ENCODE measurements at regions not wholly inside any gene's neighbourhood (a gene's known extent, or its start where the extent isn't known, plus 50 kb on each side); places are given as distances from the start of the nearest gene placed in this dataset.

GRCh38 chr2:20140321-20141055 is 84.4 kb downstream of the SDC1 start:
- Histone ChIP-seq H3K4me1 (ENCODE audit: low read length) (peaks cover 10% of the 10 kb centered on the region), H4K20me1 (ENCODE audit: insufficient read depth, low read length) (no peaks in the 10 kb centered on the region), H3K9me3 (replicated peaks; ENCODE audit: insufficient read depth, low read length) (no peaks in the 10 kb centered on the region), H3F3A (ENCODE audit: insufficient read depth, low read length) (no peaks in the 10 kb centered on the region), H3K36me3 (replicated peaks; ENCODE audit: insufficient read depth, low read length) (no peaks in the 10 kb centered on the region), H3K9ac (ENCODE audit: low read length) (no peak overlapping the region), H3K27me3 (replicated peaks; ENCODE audit: insufficient read depth, low read length) (no peaks in the 10 kb centered on the region), H3K9me2 (replicated peaks; ENCODE audit: insufficient read depth, low read length) (no peaks in the 10 kb centered on the region), H3K79me2 (ENCODE audit: low read length) (no peaks in the 10 kb centered on the region), H3K4me2 (ENCODE audit: low read depth, low read length) (no peak overlapping the region), H3K27ac (ENCODE audit: low read length) (no peak overlapping the region), H2AFZ (ENCODE audit: low read length) (no peak overlapping the region), H3K4me3 (ENCODE audit: low read length) (no peak overlapping the region)
- TF ChIP-seq EZH2phosphoT487 (IDR thresholded peaks at IDR 0.05; ENCODE audit: low read length) (no peak), EZH2 (optimal IDR thresholded peaks at IDR 0.05; ENCODE audit: low read depth, low read length) (no peak)
- TF ChIP-seq, protein P1, sequence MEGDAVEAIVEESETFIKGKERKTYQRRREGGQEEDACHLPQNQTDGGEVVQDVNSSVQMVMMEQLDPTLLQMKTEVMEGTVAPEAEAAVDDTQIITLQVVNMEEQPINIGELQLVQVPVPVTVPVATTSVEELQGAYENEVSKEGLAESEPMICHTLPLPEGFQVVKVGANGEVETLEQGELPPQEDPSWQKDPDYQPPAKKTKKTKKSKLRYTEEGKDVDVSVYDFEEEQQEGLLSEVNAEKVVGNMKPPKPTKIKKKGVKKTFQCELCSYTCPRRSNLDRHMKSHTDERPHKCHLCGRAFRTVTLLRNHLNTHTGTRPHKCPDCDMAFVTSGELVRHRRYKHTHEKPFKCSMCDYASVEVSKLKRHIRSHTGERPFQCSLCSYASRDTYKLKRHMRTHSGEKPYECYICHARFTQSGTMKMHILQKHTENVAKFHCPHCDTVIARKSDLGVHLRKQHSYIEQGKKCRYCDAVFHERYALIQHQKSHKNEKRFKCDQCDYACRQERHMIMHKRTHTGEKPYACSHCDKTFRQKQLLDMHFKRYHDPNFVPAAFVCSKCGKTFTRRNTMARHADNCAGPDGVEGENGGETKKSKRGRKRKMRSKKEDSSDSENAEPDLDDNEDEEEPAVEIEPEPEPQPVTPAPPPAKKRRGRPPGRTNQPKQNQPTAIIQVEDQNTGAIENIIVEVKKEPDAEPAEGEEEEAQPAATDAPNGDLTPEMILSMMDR (IDR thresholded peaks at IDR 0.05; ENCODE audit: low read length) = no peak
- DNase-seq = no peak

DNA sequence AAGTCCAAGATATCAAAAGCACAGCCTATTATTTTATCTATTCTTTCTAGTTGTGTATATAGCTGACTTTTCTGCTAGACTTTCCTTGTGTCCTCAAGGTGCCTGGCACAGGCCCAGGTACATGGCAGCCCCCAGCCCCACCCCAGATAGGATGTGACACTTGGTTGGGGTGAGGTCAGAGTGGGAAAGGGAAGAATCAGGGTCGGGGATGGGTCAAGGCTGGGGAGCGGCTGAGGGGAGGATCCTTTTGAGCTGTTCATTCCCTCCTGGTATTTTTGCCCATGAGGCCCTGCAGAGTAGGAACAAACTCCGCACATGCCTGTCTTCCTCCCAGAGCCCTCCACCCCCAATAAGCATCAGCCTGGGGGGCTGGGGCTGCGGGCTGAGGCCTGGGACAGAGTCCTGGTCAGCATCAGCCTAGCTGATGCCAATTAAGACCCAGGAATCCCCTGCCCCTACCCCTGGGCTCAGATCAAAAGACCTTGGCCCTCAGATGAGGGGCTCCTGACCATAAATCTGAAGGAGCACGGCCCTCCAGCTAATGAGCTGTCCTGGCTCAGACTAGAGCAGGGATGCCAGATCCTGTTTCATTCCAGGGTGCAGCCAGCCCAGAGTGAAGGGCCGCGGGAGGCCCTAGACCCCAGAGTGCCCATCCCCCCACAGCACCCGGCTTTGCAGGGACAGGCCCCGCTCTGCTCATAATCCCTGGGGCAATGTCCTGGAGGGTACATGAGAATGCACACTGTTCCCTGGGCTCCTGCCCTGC is 85.3 kb downstream of the SDC1 start:
- Histone ChIP-seq H3K79me2 (ENCODE audit: low read length) (no peaks in the 10 kb centered on the region), H4K20me1 (ENCODE audit: insufficient read depth, low read length) (no peaks in the 10 kb centered on the region), H3K36me3 (replicated peaks; ENCODE audit: insufficient read depth, low read length) (no peaks in the 10 kb centered on the region), H3K27me3 (replicated peaks; ENCODE audit: insufficient read depth, low read length) (no peaks in the 10 kb centered on the region), H3K4me1 (ENCODE audit: low read length) (peaks cover 15% of the 10 kb centered on the region), H3K4me2 (ENCODE audit: low read depth, low read length) (no peak overlapping the region), H3K9me3 (replicated peaks; ENCODE audit: insufficient read depth, low read length) (no peaks in the 10 kb centered on the region), H3K27ac (ENCODE audit: low read length) (no peak overlapping the region), H3K9me2 (replicated peaks; ENCODE audit: insufficient read depth, low read length) (no peaks in the 10 kb centered on the region), H3F3A (ENCODE audit: insufficient read depth, low read length) (no peaks in the 10 kb centered on the region), H2AFZ (ENCODE audit: low read length) (no peak overlapping the region), H3K9ac (ENCODE audit: low read length) (no peak overlapping the region), H3K4me3 (ENCODE audit: low read length) (no peak overlapping the region)
- TF ChIP-seq EZH2 (optimal IDR thresholded peaks at IDR 0.05; ENCODE audit: low read depth, low read length) = no peak
- TF ChIP-seq EZH2phosphoT487 (IDR thresholded peaks at IDR 0.05; ENCODE audit: low read length) = no peak
- TF ChIP-seq, protein P1 (IDR thresholded peaks at IDR 0.05; ENCODE audit: low read length) = no peak
- no peak for DNase-seq

DNA sequence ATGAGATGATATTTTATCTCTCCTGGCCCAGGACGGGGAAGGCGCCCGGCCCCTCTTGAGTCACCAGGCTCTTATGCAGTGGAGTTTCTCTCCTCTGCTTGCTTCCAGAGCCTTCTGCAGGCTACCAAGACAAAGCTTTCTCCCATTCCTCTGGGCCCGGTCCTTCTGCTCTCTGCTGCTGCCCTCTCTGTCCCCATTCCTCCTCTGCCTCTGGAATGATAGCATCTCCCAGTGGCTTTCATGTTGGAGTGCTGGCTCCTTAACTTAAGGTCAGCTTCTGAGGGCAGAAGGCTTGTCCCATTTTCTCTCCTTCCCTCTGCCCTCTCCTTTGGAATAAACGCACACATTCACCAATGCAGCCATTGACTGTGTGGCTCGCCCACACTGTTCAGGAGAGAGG is 86.2 kb downstream of the SDC1 start:
- Histone ChIP-seq H3K4me1 (ENCODE audit: low read length) (peaks cover 15% of the 10 kb centered on the region), H3K36me3 (replicated peaks; ENCODE audit: insufficient read depth, low read length) (no peaks in the 10 kb centered on the region), H3K79me2 (ENCODE audit: low read length) (no peaks in the 10 kb centered on the region), H3K9me3 (replicated peaks; ENCODE audit: insufficient read depth, low read length) (no peaks in the 10 kb centered on the region), H2AFZ (ENCODE audit: low read length) (no peak overlapping the region), H3K4me2 (ENCODE audit: low read depth, low read length) (no peak overlapping the region), H3K9me2 (replicated peaks; ENCODE audit: insufficient read depth, low read length) (no peaks in the 10 kb centered on the region), H4K20me1 (ENCODE audit: insufficient read depth, low read length) (no peaks in the 10 kb centered on the region), H3K27ac (ENCODE audit: low read length) (no peak overlapping the region), H3K9ac (ENCODE audit: low read length) (no peak overlapping the region), H3K4me3 (ENCODE audit: low read length) (no peak overlapping the region), H3F3A (ENCODE audit: insufficient read depth, low read length) (no peaks in the 10 kb centered on the region), H3K27me3 (replicated peaks; ENCODE audit: insufficient read depth, low read length) (no peaks in the 10 kb centered on the region)
- no peak for DNase-seq
- TF ChIP-seq EZH2phosphoT487 (IDR thresholded peaks at IDR 0.05; ENCODE audit: low read length) (no peak), EZH2 (optimal IDR thresholded peaks at IDR 0.05; ENCODE audit: low read depth, low read length) (no peak)
- TF ChIP-seq, protein P1 (IDR thresholded peaks at IDR 0.05; ENCODE audit: low read length) = no peak
